ENCODE measurements at regions not wholly inside any gene's neighbourhood (a gene's known extent, or its start where the extent isn't known, plus 50 kb on each side); places are given as distances from the start of the nearest gene placed in this dataset.

DNA sequence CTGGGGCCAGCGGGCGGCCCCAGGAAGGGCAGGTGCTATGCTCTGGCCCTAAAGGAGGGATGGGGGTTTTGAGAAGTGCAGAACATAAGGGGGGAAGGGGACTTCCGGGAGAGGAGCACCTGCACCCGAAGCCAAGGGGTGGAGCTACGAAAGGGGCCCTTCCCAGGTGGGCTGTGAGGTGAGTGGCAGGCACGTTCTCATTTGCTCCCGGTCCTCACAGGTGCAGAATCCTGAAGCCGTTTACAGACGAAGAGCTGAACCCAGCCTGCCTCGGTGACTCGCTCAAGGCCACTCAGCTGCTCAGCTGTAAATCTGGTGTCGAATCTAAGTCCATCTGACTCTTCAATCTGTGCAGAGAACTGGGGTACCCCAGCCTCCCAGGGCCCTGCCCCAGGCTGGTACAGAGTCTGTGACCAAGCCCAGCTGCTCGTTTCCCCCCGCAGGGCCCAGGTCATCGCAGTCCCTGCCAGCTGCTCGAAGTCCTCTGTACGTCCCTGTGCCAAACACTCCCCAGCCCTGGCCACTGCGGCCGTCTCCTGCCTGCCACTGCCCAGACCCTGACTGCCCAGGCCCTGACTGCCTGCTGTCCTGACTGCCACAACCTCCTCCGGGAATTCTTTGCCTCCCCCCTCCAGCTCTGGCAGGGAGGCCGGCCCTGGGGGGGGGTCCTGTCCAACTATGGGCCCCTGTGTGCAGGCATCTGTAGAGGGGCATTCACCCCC is 53.8 kb upstream of the RXRA start:
- Histone ChIP-seq H3K4me2 (ENCODE audit: low read length) (no peak overlapping the region), H4K20me1 (ENCODE audit: insufficient read depth, low read length) (no peaks in the 10 kb centered on the region), H3K4me3 (ENCODE audit: insufficient read depth, low read depth, low read length) (no peak overlapping the region), H3K9me3 (ENCODE audit: insufficient read depth, low read depth, low read length) (no peaks in the 10 kb centered on the region), H2AFZ (ENCODE audit: low read depth, low read length) (no peak overlapping the region), H3K4me1 (ENCODE audit: insufficient read depth, low read length) (no peaks in the 10 kb centered on the region), H3K36me3 (ENCODE audit: insufficient read depth, low read length) (no peaks in the 10 kb centered on the region), H3K27ac (ENCODE audit: low read depth, low read length) (no peak overlapping the region), H3K79me2 (ENCODE audit: insufficient read depth, low read length) (no peaks in the 10 kb centered on the region), H3K9ac (ENCODE audit: low read length) (no peak overlapping the region), H3K27me3 (ENCODE audit: insufficient read depth, low read length) (peaks cover 25% of the 10 kb centered on the region)
- Mint-ChIP-seq H3K4me3 (ENCODE audit: unreplicated experiment) (peak overlapping the region; percentile 40), H3K9me3 (ENCODE audit: unreplicated experiment) (peaks cover 2% of the 10 kb centered on the region), H3K27ac (ENCODE audit: unreplicated experiment) (no peak overlapping the region), H3K36me3 (ENCODE audit: low read depth, unreplicated experiment) (no peaks in the 10 kb centered on the region), H3K4me1 (ENCODE audit: low read depth, unreplicated experiment) (no peaks in the 10 kb centered on the region), H3K27me3 (ENCODE audit: low read depth, unreplicated experiment) (peaks cover 52% of the 10 kb centered on the region)
- no peak for DNase-seq (ENCODE audit: low read depth)
- TF ChIP-seq, protein P1, sequence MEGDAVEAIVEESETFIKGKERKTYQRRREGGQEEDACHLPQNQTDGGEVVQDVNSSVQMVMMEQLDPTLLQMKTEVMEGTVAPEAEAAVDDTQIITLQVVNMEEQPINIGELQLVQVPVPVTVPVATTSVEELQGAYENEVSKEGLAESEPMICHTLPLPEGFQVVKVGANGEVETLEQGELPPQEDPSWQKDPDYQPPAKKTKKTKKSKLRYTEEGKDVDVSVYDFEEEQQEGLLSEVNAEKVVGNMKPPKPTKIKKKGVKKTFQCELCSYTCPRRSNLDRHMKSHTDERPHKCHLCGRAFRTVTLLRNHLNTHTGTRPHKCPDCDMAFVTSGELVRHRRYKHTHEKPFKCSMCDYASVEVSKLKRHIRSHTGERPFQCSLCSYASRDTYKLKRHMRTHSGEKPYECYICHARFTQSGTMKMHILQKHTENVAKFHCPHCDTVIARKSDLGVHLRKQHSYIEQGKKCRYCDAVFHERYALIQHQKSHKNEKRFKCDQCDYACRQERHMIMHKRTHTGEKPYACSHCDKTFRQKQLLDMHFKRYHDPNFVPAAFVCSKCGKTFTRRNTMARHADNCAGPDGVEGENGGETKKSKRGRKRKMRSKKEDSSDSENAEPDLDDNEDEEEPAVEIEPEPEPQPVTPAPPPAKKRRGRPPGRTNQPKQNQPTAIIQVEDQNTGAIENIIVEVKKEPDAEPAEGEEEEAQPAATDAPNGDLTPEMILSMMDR (IDR thresholded peaks at IDR 0.05; ENCODE audit: insufficient read depth, low read depth, low read length) = no peak
- no peak for TF ChIP-seq EZH2 (IDR thresholded peaks at IDR 0.05; ENCODE audit: insufficient read depth, low read length)
- FAIRE-seq = no peak

DNA sequence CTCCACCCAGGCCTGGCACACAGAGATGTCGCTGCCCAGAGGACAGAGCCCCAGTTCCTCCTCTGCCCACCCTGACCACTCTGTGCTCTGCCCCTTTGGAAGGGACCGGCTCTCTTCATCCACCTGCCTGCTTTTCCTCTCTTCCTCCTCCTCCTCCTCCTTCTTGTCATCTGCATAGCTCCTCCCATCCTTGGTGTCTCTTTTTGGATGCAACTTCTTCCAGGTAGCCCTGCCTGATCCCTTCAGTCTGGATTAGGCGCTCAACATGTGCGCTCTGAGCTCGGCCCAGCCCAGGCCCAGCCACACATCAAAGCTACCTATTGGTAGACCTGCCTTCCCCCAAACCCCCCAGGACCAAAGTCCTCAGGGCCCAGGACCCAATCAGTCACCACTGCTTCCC is 52.6 kb upstream of the RXRA start:
- Histone ChIP-seq H3K9ac (ENCODE audit: low read length) (no peak overlapping the region), H3K4me1 (ENCODE audit: insufficient read depth, low read length) (no peaks in the 10 kb centered on the region), H3K4me3 (ENCODE audit: insufficient read depth, low read depth, low read length) (no peak overlapping the region), H3K36me3 (ENCODE audit: insufficient read depth, low read length) (no peaks in the 10 kb centered on the region), H4K20me1 (ENCODE audit: insufficient read depth, low read length) (no peaks in the 10 kb centered on the region), H3K79me2 (ENCODE audit: insufficient read depth, low read length) (no peaks in the 10 kb centered on the region), H3K4me2 (ENCODE audit: low read length) (no peak overlapping the region), H2AFZ (ENCODE audit: low read depth, low read length) (no peak overlapping the region), H3K27me3 (ENCODE audit: insufficient read depth, low read length) (peaks cover 22% of the 10 kb centered on the region), H3K27ac (ENCODE audit: low read depth, low read length) (no peak overlapping the region), H3K9me3 (ENCODE audit: insufficient read depth, low read depth, low read length) (no peaks in the 10 kb centered on the region)
- no peak overlapping the region for H3K4me3 Mint-ChIP-seq (ENCODE audit: unreplicated experiment)
- TF ChIP-seq EZH2 (IDR thresholded peaks at IDR 0.05; ENCODE audit: insufficient read depth, low read length) = no peak
- TF ChIP-seq, protein P1 (IDR thresholded peaks at IDR 0.05; ENCODE audit: insufficient read depth, low read depth, low read length) = no peak
- H3K27ac Mint-ChIP-seq (ENCODE audit: unreplicated experiment) = no peak overlapping the region
- peaks cover 2% of the 10 kb centered on the region for H3K9me3 Mint-ChIP-seq (ENCODE audit: unreplicated experiment)
- H3K4me1 Mint-ChIP-seq (ENCODE audit: low read depth, unreplicated experiment) = no peaks in the 10 kb centered on the region
- H3K27me3 Mint-ChIP-seq (ENCODE audit: low read depth, unreplicated experiment) = peaks cover 46% of the 10 kb centered on the region
- FAIRE-seq (no peak), DNase-seq (ENCODE audit: low read depth) (no peak)
- H3K36me3 Mint-ChIP-seq (ENCODE audit: low read depth, unreplicated experiment) = no peaks in the 10 kb centered on the region

DNA sequence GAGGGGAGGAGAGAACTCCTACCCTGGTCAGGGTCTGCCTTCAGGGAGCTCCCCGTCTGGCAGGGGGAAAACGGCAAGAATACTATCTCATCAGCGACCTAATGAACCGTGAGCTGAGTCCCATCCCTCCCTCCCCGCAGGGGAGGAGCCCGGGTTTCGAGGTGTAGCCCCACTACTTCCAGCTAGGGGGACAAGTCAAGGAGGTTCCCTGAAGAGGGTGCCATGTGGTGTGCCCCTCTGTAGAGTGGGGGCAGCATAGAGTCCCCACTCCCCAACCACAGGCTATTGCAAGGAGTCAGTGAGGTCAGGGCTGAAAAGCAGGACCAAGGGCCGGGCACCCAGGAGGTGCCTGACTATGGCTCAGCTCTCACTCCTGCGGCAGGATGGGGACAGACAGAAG is 50.9 kb upstream of the RXRA start:
- Histone ChIP-seq H3K36me3 (ENCODE audit: insufficient read depth, low read length) (no peaks in the 10 kb centered on the region), H2AFZ (ENCODE audit: low read depth, low read length) (no peak overlapping the region), H3K9me3 (ENCODE audit: insufficient read depth, low read depth, low read length) (peaks cover 3% of the 10 kb centered on the region), H3K4me1 (ENCODE audit: insufficient read depth, low read length) (no peaks in the 10 kb centered on the region), H3K4me2 (ENCODE audit: low read length) (no peak overlapping the region), H4K20me1 (ENCODE audit: insufficient read depth, low read length) (no peaks in the 10 kb centered on the region), H3K9ac (ENCODE audit: low read length) (no peak overlapping the region), H3K27ac (ENCODE audit: low read depth, low read length) (no peak overlapping the region), H3K79me2 (ENCODE audit: insufficient read depth, low read length) (no peaks in the 10 kb centered on the region), H3K27me3 (ENCODE audit: insufficient read depth, low read length) (peaks cover 13% of the 10 kb centered on the region), H3K4me3 (ENCODE audit: insufficient read depth, low read depth, low read length) (no peak overlapping the region)
- no peak overlapping the region for H3K27ac Mint-ChIP-seq (ENCODE audit: unreplicated experiment)
- FAIRE-seq (no peak), DNase-seq (ENCODE audit: low read depth) (no peak)
- H3K9me3 Mint-ChIP-seq (ENCODE audit: unreplicated experiment) = peaks cover 2% of the 10 kb centered on the region
- H3K4me3 Mint-ChIP-seq (ENCODE audit: unreplicated experiment) = peak overlapping the region; percentile 40
- H3K4me1 Mint-ChIP-seq (ENCODE audit: low read depth, unreplicated experiment) = no peaks in the 10 kb centered on the region
- no peaks in the 10 kb centered on the region for H3K36me3 Mint-ChIP-seq (ENCODE audit: low read depth, unreplicated experiment)
- peaks cover 38% of the 10 kb centered on the region for H3K27me3 Mint-ChIP-seq (ENCODE audit: low read depth, unreplicated experiment)
- TF ChIP-seq, protein P1 (IDR thresholded peaks at IDR 0.05; ENCODE audit: insufficient read depth, low read depth, low read length) = no peak
- TF ChIP-seq EZH2 (IDR thresholded peaks at IDR 0.05; ENCODE audit: insufficient read depth, low read length) = no peak
